NT2/D1 (cell line): ENCODE measurements at regions not wholly inside any gene's neighbourhood (a gene's known extent, or its start where the extent isn't known, plus 50 kb on each side); places are given as distances from the start of the nearest gene placed in this dataset.

ENCODE experiments used
- SUZ12 ChIP-seq: IDR thresholded peaks from 2 replicates; pipeline ENCODE4 v1.6.1; 2011; ENCODE audit not compliant: insufficient read length, insufficient read depth; ENCODE audit errors: extremely low read depth
- YY1 ChIP-seq: IDR thresholded peaks from 2 replicates; pipeline ENCODE4 v1.6.1; 2011; ENCODE audit not compliant: insufficient read length, insufficient read depth
- ZNF274 ChIP-seq: IDR thresholded peaks from 2 replicates; pipeline ENCODE4 v1.6.1; 2011; ENCODE audit warnings: mild to moderate bottlenecking, low read depth, low read length

GRCh38 chr5:30765227-30765626 lies 428.3 kb upstream of the CDH6 start:
- TF ChIP-seq ZNF274 (no peak), SUZ12 (no peak), YY1 (no peak)
